Small intestine (tissue), 7 donors: ENCODE measurements at regions not wholly inside any gene's neighbourhood (a gene's known extent, or its start where the extent isn't known, plus 50 kb on each side); places are given as distances from the start of the nearest gene placed in this dataset.
"Not testable (repeated sequence)": the region's sequence is repeated elsewhere in the genome, so short reads cannot be mapped to it uniquely, and the experiment has no call there.

Source experiments
- DNase-seq, 2 donors: peaks; one replicate each; pipeline versions ENCODE4 v3.0.0 to v3.0.0-alpha.2; 2013
- FAIRE-seq: peaks from 2 replicates; lab custom pipeline; 2012; peaks lifted over from hg19 to GRCh38; lab: Jason Lieb, UNC
- H3K27ac ChIP-seq, 3 donors: one replicate each; pipeline ENCODE4 v1.5.1; 2013; ENCODE audit warnings: low read length in 2 of 3, mild to moderate bottlenecking in 2 of 3, control low read depth in 1 of 3, inconsistent platforms in 1 of 3, low read depth in 1 of 3, moderate library complexity in 1 of 3
- H3K27me3 ChIP-seq, 3 donors: one replicate each; pipeline ENCODE4 v1.6.1; 2013; ENCODE audit warnings: low read length in 3 of 3, inconsistent platforms in 1 of 3; ENCODE audit not compliant: control insufficient read depth in 3 of 3, insufficient read depth in 3 of 3
- H3K36me3 ChIP-seq, 3 donors: one replicate each; pipeline ENCODE4 v1.6.1; 2013; ENCODE audit warnings: low read length in 3 of 3, inconsistent platforms in 1 of 3, low read depth in 1 of 3, mild to moderate bottlenecking in 1 of 3, moderate library complexity in 1 of 3; ENCODE audit not compliant: control insufficient read depth in 3 of 3, insufficient read depth in 2 of 3
- H3K4me1 ChIP-seq, 3 donors: one replicate each; pipeline ENCODE4 v1.6.1; 2013; ENCODE audit warnings: low read length in 2 of 3, inconsistent platforms in 1 of 3, low read depth in 1 of 3, mild to moderate bottlenecking in 1 of 3, moderate library complexity in 1 of 3; ENCODE audit not compliant: control insufficient read depth in 3 of 3, insufficient read depth in 2 of 3
- H3K4me3 ChIP-seq, 3 donors: one replicate each; pipeline ENCODE4 v1.5.1; 2013; ENCODE audit warnings: low read length in 3 of 3, control low read depth in 1 of 3, inconsistent platforms in 1 of 3, low read depth in 1 of 3, mild to moderate bottlenecking in 1 of 3, moderate library complexity in 1 of 3
- H3K9me3 ChIP-seq, 2 donors: one replicate each; pipeline ENCODE4 v1.6.1; 2013; ENCODE audit warnings: low read depth in 1 of 2, low read length in 1 of 2; ENCODE audit not compliant: control insufficient read depth in 2 of 2, insufficient read depth in 1 of 2
- WGBS, 3 donors: extraction: QIAGEN DNeasy Blood & Tissue Kit; methylation state at CpG; one replicate each; pipeline ENCODE4 v1.1.7; 2013; 5-methylcytosine and 5-hydroxymethylcytosine counted together
- donor health status: healthy with polysubstance abuse.
- donor health status: control.
- donor health status: control.
- donor health status: Bipolar disorder and iron deficiency.
- donor health status: healthy.

DNA sequence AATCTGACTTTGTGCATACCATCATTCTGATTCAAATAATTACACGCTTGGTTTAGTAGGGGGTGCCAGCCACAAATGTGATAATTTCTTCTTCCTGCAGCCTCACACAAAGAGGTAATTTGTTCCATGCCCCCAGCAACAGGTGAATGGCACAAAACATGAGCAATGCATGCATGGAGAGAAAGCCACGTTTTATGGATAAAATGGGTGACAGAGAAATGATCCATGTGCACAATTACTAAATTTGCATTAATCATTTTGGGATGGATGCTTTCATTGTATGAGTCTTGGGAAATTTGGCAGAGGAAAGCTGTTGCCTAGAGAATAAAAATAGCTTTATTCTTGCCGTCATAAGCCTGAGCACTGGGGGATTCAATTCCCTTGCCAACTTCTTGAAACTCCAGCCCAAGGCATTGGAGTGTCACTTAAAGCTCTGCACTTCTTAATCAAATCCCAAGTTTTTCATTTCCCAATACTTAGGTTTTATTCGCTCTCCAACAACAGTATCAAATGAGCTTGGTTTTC is 411.6 kb downstream of the GBE1 start:
- H3K36me3 ChIP-seq, result no peaks in the 10 kb centered on the region
- WGBS, 3 donors, result 75 to 85% (median 82%) methylated on average over 4 of the region's 4 CpGs
- FAIRE-seq (no peak), DNase-seq (no peak)
- H3K27ac ChIP-seq, result no peak overlapping the region
- no peaks in the 10 kb centered on the region for H3K27me3 ChIP-seq
- H3K4me3 ChIP-seq, result no peak overlapping the region
- no peaks in the 10 kb centered on the region for H3K4me1 ChIP-seq
- no peaks in the 10 kb centered on the region for H3K9me3 ChIP-seq

DNA sequence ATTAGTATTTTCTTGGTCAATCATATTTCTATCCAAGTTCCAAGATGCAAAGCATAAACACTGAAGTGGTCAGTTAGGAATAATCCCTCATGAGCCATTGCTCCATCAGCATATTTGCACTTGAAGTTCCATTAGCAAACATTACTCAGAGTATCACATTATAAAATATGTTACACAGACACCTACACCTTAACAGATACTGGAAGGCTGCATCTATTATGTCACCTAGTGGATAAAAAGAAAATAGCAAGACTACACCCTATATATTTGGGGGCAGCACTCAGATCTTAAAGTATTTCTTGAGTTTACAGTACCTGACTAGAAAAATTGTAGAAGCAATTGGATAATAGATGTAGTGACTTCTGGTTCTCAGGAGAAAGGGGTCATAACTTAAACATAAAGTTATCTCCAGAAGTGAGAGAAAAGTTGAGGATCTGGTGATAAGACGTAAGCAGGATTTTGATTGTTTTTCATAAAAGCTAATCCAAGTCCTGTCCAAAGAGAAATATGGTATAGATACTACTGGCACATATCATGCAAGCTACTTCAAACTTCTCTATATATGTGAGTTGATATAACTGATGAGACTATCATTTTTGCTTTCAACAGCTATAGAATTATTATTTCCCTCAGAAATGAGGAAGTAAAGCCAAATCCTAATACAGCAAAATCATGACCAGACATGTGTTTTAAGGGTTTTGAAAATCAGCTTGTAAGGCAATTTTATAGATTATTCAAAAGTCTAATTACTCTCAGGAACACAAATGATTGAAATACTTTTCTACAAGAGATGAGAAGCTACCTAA is 422.2 kb downstream of the GBE1 start:
- Histone ChIP-seq H3K9me3 (no peaks in the 10 kb centered on the region), H3K4me1 (no peaks in the 10 kb centered on the region), H3K27me3 (no peaks in the 10 kb centered on the region), H3K36me3 (no peaks in the 10 kb centered on the region), H3K4me3 (no peak overlapping the region), H3K27ac (no peak overlapping the region)
- 88 to 91% (median 89%) methylated on average over 1 of the region's 1 CpG for WGBS, 3 donors
- DNase-seq (peak; percentile 20 to 32), FAIRE-seq (no peak)

DNA sequence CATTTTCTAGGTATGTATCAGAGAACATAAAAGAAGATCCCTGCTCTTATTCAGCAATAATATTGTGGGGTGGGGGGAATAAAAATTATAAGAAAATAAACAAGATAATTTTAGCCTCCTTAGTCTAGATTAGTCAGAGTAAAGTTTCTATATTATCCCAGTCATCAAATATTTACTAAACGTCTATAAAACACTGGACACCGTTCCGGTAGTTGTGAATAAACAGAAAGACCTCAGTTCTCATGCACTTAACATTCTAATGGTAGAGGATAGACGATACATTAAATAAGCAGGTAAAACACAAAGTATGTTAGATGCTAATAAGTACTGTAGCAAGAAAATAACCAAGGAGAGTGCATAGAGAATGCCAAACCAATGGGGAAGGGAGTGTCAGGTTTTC is 425.0 kb downstream of the GBE1 start:
- H3K4me1 ChIP-seq, result no peaks in the 10 kb centered on the region
- no peak for FAIRE-seq
- 21 to 63% (median 38%) methylated on average over 4 of the region's 4 CpGs for WGBS, 3 donors
- no peak overlapping the region for H3K27ac ChIP-seq
- H3K9me3 ChIP-seq, result no peaks in the 10 kb centered on the region
- H3K27me3 ChIP-seq, result no peaks in the 10 kb centered on the region
- DNase-seq, result no peak
- H3K36me3 ChIP-seq, result no peaks in the 10 kb centered on the region
- H3K4me3 ChIP-seq, result no peak overlapping the region

DNA sequence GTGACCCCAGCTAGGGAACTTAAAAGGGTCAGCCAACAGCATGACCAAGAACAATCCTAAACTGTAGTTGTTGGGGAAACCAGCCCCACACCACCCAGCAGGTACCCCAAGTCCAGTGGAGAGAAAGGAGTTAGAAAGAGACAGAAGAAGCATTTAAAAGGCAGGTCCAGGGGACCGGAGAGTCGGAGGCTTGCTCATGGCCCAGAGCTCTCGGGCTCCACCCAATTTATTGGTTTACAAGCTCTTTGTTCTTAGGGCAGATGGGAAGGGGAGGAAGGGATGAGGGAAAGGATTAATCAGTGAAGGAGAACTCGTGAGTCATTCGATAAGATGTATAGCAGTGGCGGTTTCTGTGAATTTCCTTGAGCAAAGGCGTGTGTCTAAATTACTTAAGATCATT is 431.6 kb downstream of the GBE1 start:
- H3K4me3 ChIP-seq, H3K36me3 ChIP-seq, H3K9me3 ChIP-seq, H3K27me3 ChIP-seq, H3K27ac ChIP-seq, H3K4me1 ChIP-seq, FAIRE-seq: not testable (repeated sequence)
- DNase-seq, result peak in 1 of 2 donors; percentile 35
- WGBS, 3 donors, result 56 to 80% (median 61%) methylated on average over 7 of the region's 7 CpGs

DNA sequence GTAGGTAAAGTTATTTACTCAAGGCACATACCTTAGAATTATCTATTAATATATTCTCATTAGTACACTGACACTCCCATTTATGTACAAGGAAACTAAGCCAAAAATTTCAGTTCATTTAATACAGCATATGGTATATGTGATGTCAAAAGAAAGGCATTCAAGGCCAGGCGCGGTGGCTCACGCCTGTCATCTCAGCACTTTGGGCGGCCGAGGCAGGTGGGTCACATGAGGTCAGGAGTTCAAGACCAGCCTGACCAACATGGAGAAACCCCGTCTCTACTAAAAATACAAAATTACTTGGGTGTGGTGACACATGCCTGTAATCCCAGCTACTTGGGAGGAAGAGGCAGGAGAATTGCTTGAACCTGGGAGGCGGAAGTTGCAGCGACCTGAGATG is 435.2 kb downstream of the GBE1 start:
- FAIRE-seq, result no peak

DNA sequence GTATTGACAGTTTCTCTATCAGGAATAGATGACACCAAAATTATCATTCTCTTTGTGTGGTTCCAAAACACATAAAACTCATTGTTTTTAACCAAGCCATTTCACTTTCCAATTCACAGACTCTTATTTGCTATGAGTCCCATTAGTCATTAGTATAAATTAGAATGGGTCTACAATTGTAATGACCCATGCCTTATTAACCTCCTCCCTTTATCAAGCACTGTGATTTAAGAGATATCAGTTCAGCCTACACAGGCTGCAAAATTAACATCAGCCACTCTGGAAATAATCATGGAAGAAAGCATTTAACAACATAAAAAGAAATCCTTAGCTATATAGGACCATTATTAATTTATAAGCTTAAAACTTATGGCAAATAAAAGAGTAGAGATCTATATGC is 440.6 kb downstream of the GBE1 start:
- no peak overlapping the region for H3K27ac ChIP-seq
- H3K36me3 ChIP-seq, result no peaks in the 10 kb centered on the region
- no peak for DNase-seq
- H3K9me3 ChIP-seq, result no peaks in the 10 kb centered on the region
- no peak for FAIRE-seq
- H3K4me3 ChIP-seq, result no peak overlapping the region
- H3K27me3 ChIP-seq, result no peaks in the 10 kb centered on the region
- H3K4me1 ChIP-seq, result no peaks in the 10 kb centered on the region

More for the DNA sequence above, 435.2 kb downstream of the GBE1 start:
- Histone ChIP-seq H3K9me3 (no peaks in the 10 kb centered on the region), H3K4me3 (no peak overlapping the region), H3K4me1 (no peaks in the 10 kb centered on the region), H3K27ac (no peak overlapping the region), H3K36me3 (no peaks in the 10 kb centered on the region), H3K27me3 (no peaks in the 10 kb centered on the region)
- WGBS, 3 donors, result 85 to 89% (median 89%) methylated on average over 8 of the region's 8 CpGs
- no peak for DNase-seq

DNA sequence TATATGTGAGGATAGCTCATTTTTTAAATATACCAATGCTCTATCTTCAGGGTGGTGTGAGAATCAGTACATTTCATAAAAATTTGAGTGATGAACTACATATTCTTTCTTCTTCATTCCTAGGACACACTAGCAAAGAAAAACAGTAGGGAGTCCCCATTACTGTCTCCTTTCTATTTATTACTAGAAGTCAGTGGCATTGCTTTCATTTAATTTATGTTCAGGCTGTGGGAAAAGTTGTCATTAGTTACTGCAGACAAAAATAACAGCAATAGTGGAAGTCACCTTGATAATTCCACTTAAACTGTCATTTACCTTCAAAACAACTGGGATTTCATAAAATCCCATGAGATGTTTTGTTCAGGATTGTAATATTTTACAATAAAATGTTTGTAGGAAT is 446.4 kb downstream of the GBE1 start:
- H3K27me3 ChIP-seq, result no peaks in the 10 kb centered on the region
- H3K36me3 ChIP-seq, result no peaks in the 10 kb centered on the region
- DNase-seq (no peak), FAIRE-seq (no peak)
- H3K4me3 ChIP-seq, result no peak overlapping the region
- no peaks in the 10 kb centered on the region for H3K4me1 ChIP-seq
- H3K27ac ChIP-seq, result no peak overlapping the region
- H3K9me3 ChIP-seq, result no peaks in the 10 kb centered on the region

DNA sequence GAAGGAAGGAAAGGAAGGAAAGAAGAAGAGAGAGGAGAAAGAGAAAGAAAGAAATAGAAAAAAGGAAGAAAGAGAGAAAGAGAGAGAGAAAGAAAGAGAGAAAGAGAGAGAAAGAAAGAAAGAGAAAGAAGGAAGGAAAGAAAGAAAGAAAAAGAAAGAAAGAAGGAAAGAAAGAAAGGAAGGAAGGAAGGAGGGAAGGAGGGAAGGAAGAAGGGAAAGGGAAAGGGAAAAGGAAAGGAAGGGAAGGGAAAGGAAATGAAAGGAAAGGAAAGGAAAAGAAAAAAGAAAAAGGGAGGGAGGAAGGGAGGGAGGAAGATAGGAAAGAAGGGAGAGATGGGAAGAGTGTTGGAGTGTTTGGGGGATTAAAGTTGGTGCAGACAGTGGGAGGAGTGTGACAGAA is 450.1 kb downstream of the GBE1 start:
- no peaks in the 10 kb centered on the region for H3K36me3 ChIP-seq
- no peaks in the 10 kb centered on the region for H3K9me3 ChIP-seq
- no peaks in the 10 kb centered on the region for H3K27me3 ChIP-seq
- DNase-seq, result no peak
- no peak for FAIRE-seq
- no peak overlapping the region for H3K4me3 ChIP-seq
- H3K27ac ChIP-seq, result no peak overlapping the region
- no peaks in the 10 kb centered on the region for H3K4me1 ChIP-seq

DNA sequence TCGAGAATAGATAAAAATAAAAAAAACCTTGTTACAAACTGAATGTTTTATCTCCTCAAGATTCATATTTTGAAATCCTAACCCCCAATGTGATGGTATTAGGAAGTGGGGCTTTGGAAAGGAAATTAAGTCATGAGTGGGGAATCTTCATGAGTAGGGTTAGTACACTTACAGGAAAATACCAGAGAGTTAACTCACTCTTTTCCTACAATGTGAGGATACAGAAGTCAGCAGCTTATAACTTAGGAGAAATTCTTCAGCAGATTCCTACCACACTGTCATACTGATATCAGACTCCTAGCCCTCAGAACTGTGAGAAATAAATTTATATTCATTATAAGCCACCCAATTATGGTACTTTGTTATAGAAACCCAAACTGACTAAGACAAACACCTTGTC is 453.1 kb downstream of the GBE1 start:
- Histone ChIP-seq H3K27ac (no peak overlapping the region), H3K4me3 (no peak overlapping the region), H3K9me3 (no peaks in the 10 kb centered on the region), H3K27me3 (no peaks in the 10 kb centered on the region), H3K4me1 (no peaks in the 10 kb centered on the region), H3K36me3 (no peaks in the 10 kb centered on the region)
- FAIRE-seq (no peak), DNase-seq (no peak)
- WGBS, 3 donors, result 92 to 96% (median 95%) methylated on average over 1 of the region's 1 CpG
